ENCODE measurements at regions not wholly inside any gene's neighbourhood (a gene's known extent, or its start where the extent isn't known, plus 50 kb on each side); places are given as distances from the start of the nearest gene placed in this dataset.
"Not testable (repeated sequence)": the region's sequence is repeated elsewhere in the genome, so short reads cannot be mapped to it uniquely, and the experiment has no call there.

DNA sequence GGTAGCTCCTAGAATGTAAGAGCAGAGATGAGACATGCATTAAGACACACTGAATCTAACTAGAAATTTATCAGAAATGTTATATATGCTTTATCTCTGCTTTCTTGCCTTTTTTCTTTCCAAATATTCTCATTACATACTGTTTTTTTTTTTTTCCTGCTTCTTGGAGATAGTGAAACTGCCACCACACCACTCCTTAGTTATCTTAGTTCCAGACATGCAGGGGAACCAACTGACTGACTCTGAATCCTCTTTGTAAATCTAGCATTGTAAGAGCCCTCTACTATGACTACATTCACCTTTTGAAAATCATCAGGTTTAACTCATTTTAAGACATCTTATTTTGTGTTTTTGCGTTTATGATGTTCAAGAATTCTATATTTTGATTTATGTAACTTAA lies 181.3 kb upstream of the ST8SIA4 start:
- DNase-seq (ENCODE audit: low read depth in 6 of 9, low spot score in 9 of 9) = no peak
- no peaks in the 10 kb centered on the region for H3K36me3 ChIP-seq (ENCODE audit: control insufficient read depth in 2 of 2, insufficient read depth in 2 of 2, low read length in 1 of 2)
- no peaks in the 10 kb centered on the region for H3K27me3 ChIP-seq (ENCODE audit: control insufficient read depth in 2 of 2, insufficient read depth in 1 of 2, low read length in 1 of 2)
- WGBS = 97% methylated on average over 1 of the region's 1 CpG
- no peak overlapping the region for H3K4me3 ChIP-seq (ENCODE audit: low read length in 2 of 2)
- H3K27ac ChIP-seq (ENCODE audit: low read depth in 1 of 2, low read length in 1 of 2) = no peak overlapping the region
- H3K4me1 ChIP-seq (ENCODE audit: control insufficient read depth in 2 of 2, insufficient read depth in 2 of 2, low read length in 2 of 2) = no peaks in the 10 kb centered on the region
- H3K9me3 ChIP-seq (ENCODE audit: control insufficient read depth in 2 of 2, insufficient read depth in 1 of 2, low read length in 1 of 2) = no peaks in the 10 kb centered on the region

- DNase-seq (ENCODE audit: low read depth in 6 of 9, low spot score in 9 of 9) = no peak
- Histone ChIP-seq H3K4me1 (ENCODE audit: control insufficient read depth in 2 of 2, insufficient read depth in 2 of 2, low read length in 2 of 2) (no peaks in the 10 kb centered on the region), H3K4me3 (ENCODE audit: low read length in 2 of 2) (no peak overlapping the region), H3K27ac (ENCODE audit: low read depth in 1 of 2, low read length in 1 of 2) (no peak overlapping the region), H3K9me3 (ENCODE audit: control insufficient read depth in 2 of 2, insufficient read depth in 1 of 2, low read length in 1 of 2) (no peaks in the 10 kb centered on the region), H3K36me3 (ENCODE audit: control insufficient read depth in 2 of 2, insufficient read depth in 2 of 2, low read length in 1 of 2) (no peaks in the 10 kb centered on the region), H3K27me3 (ENCODE audit: control insufficient read depth in 2 of 2, insufficient read depth in 1 of 2, low read length in 1 of 2) (no peaks in the 10 kb centered on the region)
- 93% methylated on average over 5 of the region's 5 CpGs for WGBS
These were observed 177.6 kb upstream of the ST8SIA4 start for GRCh38 chr5:101080462-101081240.

GRCh38 chr5:101068298-101068697 lies 165.2 kb upstream of the ST8SIA4 start:
- WGBS = 98% methylated on average over 1 of the region's 1 CpG
- H3K4me3 ChIP-seq (ENCODE audit: low read length in 2 of 2) = no peak overlapping the region
- H3K9me3 ChIP-seq (ENCODE audit: control insufficient read depth in 2 of 2, insufficient read depth in 1 of 2, low read length in 1 of 2) = no peaks in the 10 kb centered on the region
- DNase-seq (ENCODE audit: low read depth in 6 of 9, low spot score in 9 of 9) = no peak
- no peak overlapping the region for H3K27ac ChIP-seq (ENCODE audit: low read depth in 1 of 2, low read length in 1 of 2)
- H3K36me3 ChIP-seq (ENCODE audit: control insufficient read depth in 2 of 2, insufficient read depth in 2 of 2, low read length in 1 of 2) = no peaks in the 10 kb centered on the region
- no peaks in the 10 kb centered on the region for H3K4me1 ChIP-seq (ENCODE audit: control insufficient read depth in 2 of 2, insufficient read depth in 2 of 2, low read length in 2 of 2)
- no peaks in the 10 kb centered on the region for H3K27me3 ChIP-seq (ENCODE audit: control insufficient read depth in 2 of 2, insufficient read depth in 1 of 2, low read length in 1 of 2)

DNA sequence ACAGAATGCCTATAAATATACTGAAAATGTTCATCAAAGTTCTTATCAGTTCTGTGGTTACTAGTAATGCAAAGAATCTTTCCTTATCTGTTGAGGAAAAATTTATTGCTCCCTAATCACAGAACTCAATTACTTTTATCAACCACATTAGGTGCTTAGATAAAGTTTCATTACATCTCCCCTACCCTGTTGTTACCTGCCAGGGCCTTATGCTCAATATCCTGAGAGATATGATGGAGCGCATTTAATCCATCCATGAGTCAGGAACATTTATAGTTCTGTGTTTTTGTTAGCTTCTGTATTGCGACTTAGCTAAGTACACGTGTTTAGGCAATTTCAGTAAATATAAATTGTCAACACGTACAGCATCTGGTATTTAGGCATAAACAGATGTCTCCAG lies 164.3 kb upstream of the ST8SIA4 start:
- Histone ChIP-seq H3K36me3 (ENCODE audit: control insufficient read depth in 2 of 2, insufficient read depth in 2 of 2, low read length in 1 of 2) (no peaks in the 10 kb centered on the region), H3K27ac (ENCODE audit: low read depth in 1 of 2, low read length in 1 of 2) (no peak overlapping the region), H3K9me3 (ENCODE audit: control insufficient read depth in 2 of 2, insufficient read depth in 1 of 2, low read length in 1 of 2) (no peaks in the 10 kb centered on the region), H3K27me3 (ENCODE audit: control insufficient read depth in 2 of 2, insufficient read depth in 1 of 2, low read length in 1 of 2) (no peaks in the 10 kb centered on the region), H3K4me1 (ENCODE audit: control insufficient read depth in 2 of 2, insufficient read depth in 2 of 2, low read length in 2 of 2) (no peaks in the 10 kb centered on the region), H3K4me3 (ENCODE audit: low read length in 2 of 2) (no peak overlapping the region)
- no peak for DNase-seq (ENCODE audit: low read depth in 6 of 9, low spot score in 9 of 9)
- WGBS = 94% methylated on average over 4 of the region's 4 CpGs

- Histone ChIP-seq H3K4me3 (ENCODE audit: low read length in 2 of 2) (no peak overlapping the region), H3K27ac (ENCODE audit: low read depth in 1 of 2, low read length in 1 of 2) (no peak overlapping the region)
These were observed 159.8 kb upstream of the ST8SIA4 start for GRCh38 chr5:101062902-101063301.

DNA sequence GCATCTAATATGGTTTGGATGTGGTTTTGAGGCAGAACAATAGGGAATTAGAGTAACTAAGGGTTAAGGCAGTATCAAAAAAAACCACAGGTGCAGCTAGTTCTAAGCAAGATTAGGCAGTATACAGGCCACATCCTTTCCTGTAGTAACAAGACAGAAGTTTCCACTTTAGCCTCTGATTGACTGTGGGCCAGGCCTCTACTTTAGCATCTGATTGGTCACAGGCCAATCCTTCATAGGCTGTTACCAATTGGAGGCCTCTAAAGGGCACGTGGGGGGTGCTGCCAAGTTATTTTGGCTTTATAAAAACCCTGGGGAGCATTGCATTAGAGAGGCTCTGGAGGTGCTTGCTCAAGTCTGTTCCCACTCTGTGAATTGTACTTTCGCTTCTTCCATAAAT lies 144.1 kb upstream of the ST8SIA4 start:
- Histone ChIP-seq H3K4me3 (ENCODE audit: low read length in 2 of 2) (no peak overlapping the region), H3K36me3 (ENCODE audit: control insufficient read depth in 2 of 2, insufficient read depth in 2 of 2, low read length in 1 of 2) (no peaks in the 10 kb centered on the region), H3K9me3 (ENCODE audit: control insufficient read depth in 2 of 2, insufficient read depth in 1 of 2, low read length in 1 of 2) (no peaks in the 10 kb centered on the region), H3K27me3 (ENCODE audit: control insufficient read depth in 2 of 2, insufficient read depth in 1 of 2, low read length in 1 of 2) (no peaks in the 10 kb centered on the region), H3K27ac (ENCODE audit: low read depth in 1 of 2, low read length in 1 of 2) (no peak overlapping the region), H3K4me1 (ENCODE audit: control insufficient read depth in 2 of 2, insufficient read depth in 2 of 2, low read length in 2 of 2) (no peaks in the 10 kb centered on the region)
- WGBS = 83% methylated on average over 2 of the region's 2 CpGs
- peak in 1 of 9 donors; percentile 7 for DNase-seq (ENCODE audit: low read depth in 6 of 9, low spot score in 9 of 9)

More at GRCh38 chr5:101062902-101063301, 159.8 kb upstream of the ST8SIA4 start:
- DNase-seq (ENCODE audit: low read depth in 6 of 9, low spot score in 9 of 9) = no peak
- Histone ChIP-seq H3K36me3 (ENCODE audit: control insufficient read depth in 2 of 2, insufficient read depth in 2 of 2, low read length in 1 of 2) (no peaks in the 10 kb centered on the region), H3K9me3 (ENCODE audit: control insufficient read depth in 2 of 2, insufficient read depth in 1 of 2, low read length in 1 of 2) (no peaks in the 10 kb centered on the region), H3K4me1 (ENCODE audit: control insufficient read depth in 2 of 2, insufficient read depth in 2 of 2, low read length in 2 of 2) (no peaks in the 10 kb centered on the region), H3K27me3 (ENCODE audit: control insufficient read depth in 2 of 2, insufficient read depth in 1 of 2, low read length in 1 of 2) (no peaks in the 10 kb centered on the region)

- no peaks in the 10 kb centered on the region for H3K4me1 ChIP-seq (ENCODE audit: control insufficient read depth in 2 of 2, insufficient read depth in 2 of 2, low read length in 2 of 2)
- WGBS = 92% methylated on average over 3 of the region's 3 CpGs
- peak in 1 of 9 donors; percentile 15 for DNase-seq (ENCODE audit: low read depth in 6 of 9, low spot score in 9 of 9)
- H3K36me3 ChIP-seq (ENCODE audit: control insufficient read depth in 2 of 2, insufficient read depth in 2 of 2, low read length in 1 of 2) = no peaks in the 10 kb centered on the region
- no peak overlapping the region for H3K27ac ChIP-seq (ENCODE audit: low read depth in 1 of 2, low read length in 1 of 2)
- no peaks in the 10 kb centered on the region for H3K27me3 ChIP-seq (ENCODE audit: control insufficient read depth in 2 of 2, insufficient read depth in 1 of 2, low read length in 1 of 2)
- no peaks in the 10 kb centered on the region for H3K9me3 ChIP-seq (ENCODE audit: control insufficient read depth in 2 of 2, insufficient read depth in 1 of 2, low read length in 1 of 2)
- no peak overlapping the region for H3K4me3 ChIP-seq (ENCODE audit: low read length in 2 of 2)
These were observed 142.6 kb upstream of the ST8SIA4 start for GRCh38 chr5:101045689-101046088.

GRCh38 chr5:101040002-101040401 lies 136.9 kb upstream of the ST8SIA4 start:
- not testable (repeated sequence) for H3K4me3 ChIP-seq (ENCODE audit: low read length in 2 of 2); H3K4me1 ChIP-seq (ENCODE audit: control insufficient read depth in 2 of 2, insufficient read depth in 2 of 2, low read length in 2 of 2); H3K27ac ChIP-seq (ENCODE audit: low read depth in 1 of 2, low read length in 1 of 2); DNase-seq (ENCODE audit: low read depth in 6 of 9, low spot score in 9 of 9); H3K9me3 ChIP-seq (ENCODE audit: control insufficient read depth in 2 of 2, insufficient read depth in 1 of 2, low read length in 1 of 2); H3K27me3 ChIP-seq (ENCODE audit: control insufficient read depth in 2 of 2, insufficient read depth in 1 of 2, low read length in 1 of 2); H3K36me3 ChIP-seq (ENCODE audit: control insufficient read depth in 2 of 2, insufficient read depth in 2 of 2, low read length in 1 of 2)

DNA sequence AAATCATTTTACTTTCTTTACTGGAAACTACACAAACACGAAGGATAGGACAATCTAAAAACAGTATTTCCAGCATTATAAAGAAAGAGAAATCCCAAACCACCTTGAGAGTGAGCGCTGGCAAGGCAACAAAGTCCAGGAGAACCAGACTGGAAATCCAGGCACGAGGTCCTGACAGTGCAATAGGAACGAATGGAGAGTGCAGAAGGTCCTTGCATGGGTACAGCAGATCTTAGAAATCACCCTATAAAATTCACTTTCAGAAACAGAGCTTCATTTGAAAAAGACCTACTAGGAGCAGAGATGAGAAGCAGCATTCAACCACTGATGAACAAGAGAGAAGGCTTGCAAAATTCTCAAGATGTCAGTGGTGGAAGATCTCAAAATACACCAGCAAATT lies 133.7 kb upstream of the ST8SIA4 start:
- Histone ChIP-seq H3K4me3 (ENCODE audit: low read length in 2 of 2) (no peak overlapping the region), H3K27me3 (ENCODE audit: control insufficient read depth in 2 of 2, insufficient read depth in 1 of 2, low read length in 1 of 2) (no peaks in the 10 kb centered on the region), H3K27ac (ENCODE audit: low read depth in 1 of 2, low read length in 1 of 2) (no peak overlapping the region), H3K9me3 (ENCODE audit: control insufficient read depth in 2 of 2, insufficient read depth in 1 of 2, low read length in 1 of 2) (no peaks in the 10 kb centered on the region), H3K36me3 (ENCODE audit: control insufficient read depth in 2 of 2, insufficient read depth in 2 of 2, low read length in 1 of 2) (no peaks in the 10 kb centered on the region), H3K4me1 (ENCODE audit: control insufficient read depth in 2 of 2, insufficient read depth in 2 of 2, low read length in 2 of 2) (no peaks in the 10 kb centered on the region)
- WGBS = 94% methylated on average over 4 of the region's 4 CpGs
- no peak for DNase-seq (ENCODE audit: low read depth in 6 of 9, low spot score in 9 of 9)

All from thymus (tissue), 11 donors.